M059J (cell line): ENCODE measurements at regions not wholly inside any gene's neighbourhood (a gene's known extent, or its start where the extent isn't known, plus 50 kb on each side); places are given as distances from the start of the nearest gene placed in this dataset.

ENCODE experiments used
- DNase-seq: peaks from one replicate; pipeline ENCODE4 v3.0.0-alpha.2; 2012; ENCODE audit warnings: low read depth

DNA sequence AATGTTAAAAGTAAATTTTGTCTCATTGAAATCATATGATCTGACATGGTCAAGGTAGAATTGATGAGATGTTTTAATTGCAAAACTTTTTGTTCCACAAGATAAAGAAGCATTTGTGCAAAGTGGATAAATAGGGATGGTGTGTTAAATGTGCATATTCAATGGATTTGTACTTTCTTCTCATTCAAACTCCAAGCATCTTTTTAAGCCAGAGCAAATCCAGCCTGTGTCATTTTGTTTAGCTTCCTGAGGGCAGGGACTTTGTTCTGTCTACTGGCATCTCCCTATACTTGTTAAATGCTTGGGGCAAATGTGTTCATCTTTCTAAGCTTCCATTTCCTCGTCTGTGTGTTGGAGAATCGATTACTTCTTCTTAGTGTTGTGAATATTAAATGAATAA, 200.3 kb downstream of the SLIT2 start:
- DNase-seq = no peak

DNA sequence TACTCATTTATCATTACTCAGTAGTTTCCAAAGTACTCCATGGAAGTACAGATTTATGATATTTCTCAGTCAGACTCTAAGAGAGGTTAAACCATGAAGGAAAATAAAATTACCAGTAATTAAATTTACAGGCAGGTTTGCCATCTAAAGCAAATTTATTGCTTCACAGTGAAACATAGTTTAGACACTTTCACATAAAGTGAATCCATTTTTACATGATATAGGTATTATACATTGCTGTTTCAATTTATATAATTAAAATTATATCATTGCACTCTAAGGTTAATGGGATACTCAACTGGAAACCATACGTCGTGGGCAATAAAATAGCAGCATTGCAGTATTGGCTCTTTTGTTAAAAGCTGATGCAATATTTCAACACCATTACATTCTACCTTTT, 202.8 kb downstream of the SLIT2 start:
- DNase-seq = no peak

DNA sequence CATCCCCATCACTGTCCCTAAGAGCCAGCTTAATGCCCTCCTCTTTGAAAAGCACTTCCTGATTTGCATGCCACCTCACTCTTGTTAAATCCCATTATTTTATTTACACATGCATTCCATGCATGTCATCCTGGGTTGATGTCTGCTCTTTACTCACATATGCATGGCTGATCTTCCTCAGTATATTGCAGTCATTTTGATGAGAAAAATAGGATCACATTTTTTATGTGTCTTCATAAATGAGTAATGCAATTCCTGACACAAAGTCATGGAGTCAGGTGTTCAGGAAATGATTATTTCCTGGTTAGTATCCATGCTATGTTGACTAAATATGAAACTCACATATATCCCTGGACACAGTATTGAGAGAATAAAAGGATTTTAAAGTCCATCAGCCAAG, 204.7 kb downstream of the SLIT2 start:
- peak; percentile 44 for DNase-seq

DNA sequence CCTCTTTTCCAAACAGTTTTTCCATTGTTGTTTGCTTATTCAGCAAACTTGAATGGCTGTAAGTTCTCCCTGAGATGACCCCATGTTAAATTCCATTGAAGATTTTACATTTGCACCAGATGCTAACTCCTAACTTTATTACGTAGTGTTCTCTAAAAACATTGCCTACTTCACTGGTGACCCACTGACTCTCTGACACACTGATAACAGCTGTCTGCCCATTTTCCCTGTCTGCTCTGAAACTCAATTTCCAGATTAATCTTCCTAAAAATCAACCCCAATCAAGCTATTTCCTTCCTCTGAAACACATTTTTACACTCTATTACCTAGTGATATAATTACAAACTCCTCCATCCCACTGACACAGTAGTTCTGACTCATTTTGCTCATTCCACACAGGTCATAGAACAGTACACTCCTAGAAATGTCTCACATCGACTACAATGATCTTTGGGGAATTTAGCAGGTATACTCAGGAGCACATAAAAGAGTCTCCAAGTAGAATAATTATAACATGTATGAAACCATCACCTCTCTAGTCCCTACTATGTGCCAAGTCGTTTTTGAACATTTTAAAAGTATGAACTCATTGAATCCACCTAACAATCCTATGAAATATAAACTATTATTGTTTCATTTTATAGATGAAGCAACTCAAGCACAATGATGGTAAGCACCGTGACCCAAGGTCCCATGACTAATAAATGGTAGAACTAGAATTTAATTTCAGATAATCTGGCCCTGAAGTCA, 210.9 kb downstream of the SLIT2 start:
- DNase-seq = peak; percentile 61

DNA sequence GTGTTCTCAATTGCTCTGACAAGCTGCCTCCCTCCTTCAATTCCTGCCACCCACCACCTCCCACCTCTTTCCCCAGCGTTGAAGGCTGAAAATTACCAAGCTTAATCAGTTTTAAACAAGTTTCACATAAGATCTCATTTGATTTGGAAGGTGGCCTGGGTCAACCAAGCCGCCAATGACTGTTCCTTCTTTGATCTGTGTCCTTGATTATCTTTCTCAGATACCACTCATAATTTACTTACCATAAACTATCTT, 211.4 kb downstream of the SLIT2 start:
- no peak for DNase-seq

DNA sequence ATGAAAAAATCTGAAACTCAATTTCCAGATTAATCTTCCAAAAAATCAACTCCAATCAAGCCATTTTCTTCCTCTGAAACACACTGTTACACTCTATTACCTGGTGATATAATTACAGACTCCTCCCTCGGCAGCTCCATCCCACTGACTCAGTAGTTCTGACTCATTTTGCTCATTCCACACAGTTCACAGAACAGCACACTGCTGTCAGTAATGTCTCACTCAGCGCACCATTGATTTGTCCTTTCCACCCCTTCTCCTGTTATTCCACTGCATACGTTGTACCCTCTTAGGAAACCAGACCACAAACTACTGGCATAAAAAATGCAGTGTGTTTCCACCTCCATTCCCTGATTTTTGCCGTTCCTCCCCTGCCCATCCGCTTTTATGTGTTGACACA, 212.7 kb downstream of the SLIT2 start:
- peak; percentile 85 for DNase-seq

DNA sequence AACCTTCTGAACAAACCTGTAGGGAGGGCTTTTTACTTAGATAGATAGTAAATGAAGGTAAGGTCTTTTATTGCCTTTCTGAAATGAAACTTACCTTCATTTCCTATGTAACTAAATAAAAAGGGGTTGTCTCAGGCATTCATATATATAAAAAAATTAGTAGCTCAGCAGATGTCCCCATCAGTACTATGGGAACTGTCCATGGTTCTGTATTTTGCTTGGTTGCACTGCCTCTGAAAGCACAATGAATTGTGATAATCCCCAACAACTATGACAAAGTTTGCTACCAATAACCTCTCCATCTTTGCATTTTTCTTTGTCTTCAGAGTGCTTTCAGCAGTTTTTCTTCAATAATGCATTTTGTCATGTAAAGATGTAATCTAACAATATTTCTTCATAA, 222.4 kb downstream of the SLIT2 start:
- peak; percentile 36 for DNase-seq

DNA sequence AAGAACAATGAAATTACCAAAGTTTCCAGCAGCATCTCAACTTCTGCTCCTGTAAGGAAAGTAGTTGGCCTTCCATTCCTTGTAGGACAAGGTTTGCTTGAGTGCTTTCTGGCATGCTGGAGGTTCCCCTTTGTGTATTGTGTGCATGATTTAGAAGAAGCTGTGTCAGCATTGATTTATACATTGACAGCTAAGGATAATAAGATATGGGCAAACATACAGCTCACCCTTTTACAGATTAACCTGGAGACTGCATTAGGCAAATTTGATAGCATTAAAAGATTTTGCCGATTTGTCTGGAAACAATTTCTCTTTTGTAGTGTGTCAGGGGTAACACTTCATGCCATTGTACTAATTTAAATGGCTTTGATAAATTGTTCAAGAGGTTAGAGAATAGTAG, 221.8 kb upstream of the PACRGL start:
- no peak for DNase-seq

DNA sequence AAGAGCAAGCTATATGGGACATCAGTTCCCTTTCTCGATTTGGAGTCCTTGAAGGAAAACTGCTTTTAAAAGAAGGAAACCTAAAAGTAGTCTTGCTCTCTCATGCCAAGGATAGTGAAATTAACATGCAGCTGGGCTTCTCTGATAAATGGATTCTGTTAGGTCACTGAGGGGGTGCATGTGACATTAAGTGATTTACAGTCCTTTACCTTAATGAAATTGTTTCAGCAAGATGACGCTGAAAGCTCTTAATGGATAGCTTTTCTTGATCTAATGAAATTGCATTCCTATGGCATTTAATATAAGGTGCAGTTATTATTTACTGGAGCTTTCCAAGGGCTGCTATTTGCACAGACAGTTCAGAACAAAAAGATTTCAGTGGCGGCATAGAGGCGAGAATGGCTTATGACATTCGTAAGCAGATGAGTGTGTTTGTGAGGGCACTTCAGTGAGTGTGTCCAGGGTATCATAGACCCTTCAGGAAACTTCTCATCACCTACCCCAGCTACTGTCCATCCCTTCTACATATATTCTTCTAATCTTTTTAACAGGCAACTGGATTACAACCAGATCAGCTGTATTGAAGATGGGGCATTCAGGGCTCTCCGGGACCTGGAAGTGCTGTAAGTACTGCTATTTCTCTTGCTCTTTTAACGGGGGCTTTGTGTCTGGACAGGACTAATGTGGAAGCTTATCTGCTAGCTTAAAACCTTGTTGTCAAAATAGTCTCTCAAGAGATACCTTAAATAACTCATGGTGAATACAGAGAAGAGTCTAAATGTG, 219.9 kb upstream of the PACRGL start:
- DNase-seq = no peak

DNA sequence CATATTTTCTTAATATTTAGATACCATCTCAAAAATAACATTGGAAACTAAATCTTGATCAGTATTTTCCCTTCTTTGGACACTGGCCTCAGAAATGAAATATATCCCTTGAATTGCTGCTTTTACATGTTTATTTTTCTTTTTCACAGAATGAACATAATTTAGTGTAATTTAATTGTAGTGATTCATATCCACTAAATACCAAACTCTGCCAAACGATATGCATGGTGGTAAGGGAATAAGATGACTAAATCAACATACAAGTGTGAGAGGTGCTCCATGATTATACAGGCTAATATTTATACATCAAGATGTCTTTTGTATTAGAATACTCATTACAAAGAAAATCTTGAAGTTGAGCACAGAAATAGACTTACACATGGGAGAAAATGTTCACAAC, 216.8 kb upstream of the PACRGL start:
- peak; percentile 58 for DNase-seq

DNA sequence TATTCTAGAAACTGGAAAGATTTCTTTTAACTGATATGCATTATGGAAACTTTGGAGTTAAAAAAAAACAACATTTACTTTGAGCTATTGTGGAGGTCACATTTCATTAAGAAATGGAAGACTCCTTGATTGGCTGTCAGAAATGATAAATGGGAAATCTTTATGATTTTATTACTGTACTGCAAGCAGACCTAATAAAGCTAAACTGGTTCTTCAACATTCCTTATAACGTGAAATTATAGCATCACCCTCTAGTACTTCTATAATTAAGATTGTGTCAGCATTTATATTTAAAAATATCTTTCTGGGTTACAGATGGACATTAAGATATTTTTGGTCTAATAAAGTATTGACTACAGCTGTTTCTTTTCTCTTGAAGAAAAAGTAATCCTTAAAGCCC, 213.8 kb upstream of the PACRGL start:
- no peak for DNase-seq

DNA sequence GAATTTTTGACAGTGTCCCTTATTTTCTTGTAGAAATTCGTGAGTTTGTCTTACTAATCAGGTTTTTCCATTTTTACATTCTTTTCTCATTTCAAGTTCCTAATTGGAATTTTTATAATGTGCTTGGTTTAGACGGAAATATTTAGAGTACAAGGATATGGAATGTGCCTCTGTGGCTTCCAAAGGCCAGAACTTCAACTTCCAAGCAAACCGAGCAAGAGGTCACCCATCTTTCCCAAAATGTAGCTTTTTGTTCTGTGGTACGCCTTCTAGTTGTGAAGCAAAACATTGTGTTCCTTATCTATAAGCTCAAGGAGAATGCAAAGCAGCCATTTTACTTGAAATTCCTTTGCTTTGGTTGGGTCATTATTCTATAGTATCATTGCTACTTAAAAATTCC, 212.8 kb upstream of the PACRGL start:
- DNase-seq = no peak

DNA sequence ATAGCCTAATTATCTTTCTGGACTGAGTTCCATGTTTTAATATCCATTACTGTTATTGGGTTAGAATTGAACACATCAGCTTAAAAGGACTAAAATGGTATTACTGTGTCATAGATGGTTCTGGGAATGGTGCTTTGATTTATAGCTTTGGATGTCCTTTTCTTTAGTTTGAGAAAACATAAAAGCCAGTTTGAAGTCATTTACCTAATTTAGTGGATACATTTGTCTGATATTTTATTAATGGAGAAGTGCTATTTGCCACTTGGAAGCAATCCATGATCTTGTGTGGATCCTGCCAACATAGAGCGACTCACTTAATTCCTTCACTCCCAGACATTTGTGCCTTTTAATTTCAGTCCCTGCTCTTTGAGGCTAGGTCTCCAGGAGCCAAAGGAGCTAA, 212.4 kb upstream of the PACRGL start:
- peak; percentile 54 for DNase-seq

DNA sequence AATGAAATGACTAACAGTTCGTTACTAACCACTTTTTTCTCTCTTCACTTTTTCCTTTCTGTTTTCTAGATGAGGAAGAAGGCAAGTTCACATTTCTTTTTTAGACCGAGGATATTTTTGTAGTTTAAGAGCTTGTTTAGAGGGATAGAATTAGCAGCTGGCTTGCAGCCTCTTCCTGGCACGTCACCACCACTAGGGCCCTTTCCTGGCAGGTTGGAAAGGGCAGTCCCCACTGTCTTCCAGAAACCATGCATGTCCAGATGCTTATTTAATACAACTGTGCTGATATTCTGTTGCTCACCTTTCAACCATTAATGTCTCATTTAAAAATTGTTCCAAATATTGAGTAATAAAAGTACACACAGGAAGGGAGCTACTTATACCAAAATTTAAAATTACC, 209.5 kb upstream of the PACRGL start:
- no peak for DNase-seq

DNA sequence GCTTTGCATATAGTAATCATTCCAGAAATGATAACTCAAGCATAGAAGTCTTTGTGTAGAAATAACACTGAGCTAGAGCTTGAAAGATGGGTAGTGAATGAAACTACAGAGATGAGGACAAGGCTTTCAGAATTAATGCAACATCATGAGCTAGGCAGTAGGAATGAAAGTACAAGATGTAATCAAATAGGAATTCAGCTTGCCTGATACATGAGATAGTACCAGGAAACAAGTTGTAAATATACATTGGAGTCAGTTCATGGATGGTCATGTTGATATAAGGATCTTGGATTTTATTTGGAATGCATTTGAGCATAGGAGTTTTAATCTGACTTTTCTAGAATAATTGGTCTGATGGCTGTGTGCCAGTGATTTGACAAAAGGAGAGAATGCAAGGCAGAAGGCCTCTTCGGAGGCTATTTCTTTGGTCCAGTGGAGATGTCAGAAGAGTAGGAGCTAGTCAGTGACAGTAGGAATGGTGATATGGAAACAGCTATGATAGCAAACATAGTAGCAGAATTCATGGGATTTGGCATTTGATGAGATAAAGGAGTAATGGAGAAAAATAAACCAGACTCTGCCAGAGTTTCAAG, 206.4 kb upstream of the PACRGL start:
- DNase-seq = peak; percentile 10

DNA sequence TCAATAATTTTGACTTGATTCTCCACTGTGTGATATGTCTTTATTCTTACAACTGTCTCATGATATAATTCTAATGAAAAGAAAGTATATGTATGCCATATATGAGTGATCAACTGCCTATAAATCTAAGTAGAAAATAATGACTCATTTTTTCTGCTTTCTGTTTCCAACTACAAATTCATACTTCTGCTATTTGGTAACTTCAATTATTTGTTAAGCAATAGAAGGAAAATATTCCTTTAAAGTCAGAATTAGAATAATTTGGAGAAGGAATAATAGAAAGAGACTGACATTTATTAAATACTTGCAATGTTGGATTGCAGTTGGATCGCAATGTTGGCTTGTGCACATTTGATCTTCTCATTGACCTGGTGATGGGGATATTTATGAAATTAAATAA, 204.2 kb upstream of the PACRGL start:
- no peak for DNase-seq

DNA sequence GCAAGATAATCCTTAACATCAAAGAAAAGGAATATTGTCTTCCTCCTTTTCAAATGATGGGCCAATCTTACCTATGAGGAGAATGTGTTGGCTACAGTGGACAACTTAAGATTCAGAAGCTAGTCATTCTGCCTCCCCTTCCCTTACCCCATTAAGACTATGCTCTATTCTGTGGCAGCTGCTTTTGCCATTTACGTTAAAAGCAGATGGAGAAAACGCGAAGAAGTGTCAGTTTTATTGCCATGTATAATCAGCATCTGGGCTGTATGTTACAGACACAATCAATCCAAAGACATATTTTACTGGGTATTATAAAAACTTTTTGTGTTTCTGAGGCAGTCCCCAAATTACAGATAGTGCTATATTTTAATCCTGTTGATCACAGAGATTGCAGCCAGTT, 196.1 kb upstream of the PACRGL start:
- DNase-seq = no peak

DNA sequence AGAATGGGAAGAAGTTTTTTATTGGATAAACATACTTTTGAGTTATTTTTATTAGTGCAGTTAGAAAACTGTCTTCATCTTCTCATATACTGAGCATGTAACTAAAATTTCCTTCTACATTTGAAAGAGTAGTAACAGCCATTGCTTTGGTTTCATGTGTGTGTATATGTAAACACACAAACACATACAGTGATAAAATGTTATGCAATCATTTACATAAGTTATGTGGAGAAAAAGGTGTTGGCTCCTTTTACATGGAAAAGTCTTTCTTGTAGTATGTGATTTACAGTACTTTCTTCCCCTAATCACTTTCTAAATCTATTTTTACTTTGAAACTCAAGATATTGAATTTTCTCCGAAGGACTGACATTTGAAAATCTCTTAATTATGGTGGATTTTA, 194.3 kb upstream of the PACRGL start:
- no peak for DNase-seq

DNA sequence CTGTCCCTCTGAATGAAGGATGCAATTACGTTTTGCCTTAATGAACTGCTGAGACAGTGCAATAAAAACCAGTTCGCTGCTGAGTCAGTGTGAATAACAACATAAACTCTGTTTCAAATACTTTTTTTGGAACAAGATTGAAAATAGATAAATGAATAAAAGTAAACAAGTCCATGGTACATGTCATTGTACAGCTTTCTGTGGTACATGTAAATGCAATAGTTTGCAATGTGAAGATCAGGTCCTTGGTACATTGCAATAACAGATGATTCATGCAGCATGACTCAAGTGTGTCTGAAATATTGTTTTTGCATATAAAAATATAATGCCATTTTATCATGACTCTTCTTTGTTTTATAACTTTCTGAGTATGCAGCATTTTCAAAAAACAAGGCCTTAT, 193.4 kb upstream of the PACRGL start:
- DNase-seq = peak; percentile 61

DNA sequence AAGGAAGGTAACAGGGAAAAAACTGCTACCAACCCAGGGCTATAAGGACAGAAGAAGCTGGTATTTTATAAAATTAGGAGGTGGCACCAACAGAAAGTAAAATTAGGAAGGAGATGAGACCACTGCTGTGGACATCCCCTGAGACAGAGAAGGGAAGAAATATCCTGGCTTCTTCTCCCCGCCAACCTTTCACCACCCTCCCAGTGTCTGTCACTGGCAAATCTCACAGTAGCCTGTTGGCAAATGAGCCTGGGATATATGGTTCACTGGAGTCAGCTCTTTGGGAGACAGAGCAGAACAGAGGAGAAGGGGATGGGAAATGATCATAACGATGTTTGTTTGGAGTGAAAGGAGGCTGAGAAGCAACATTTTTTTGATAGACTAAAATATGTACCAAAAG, 190.9 kb upstream of the PACRGL start:
- DNase-seq = no peak

DNA sequence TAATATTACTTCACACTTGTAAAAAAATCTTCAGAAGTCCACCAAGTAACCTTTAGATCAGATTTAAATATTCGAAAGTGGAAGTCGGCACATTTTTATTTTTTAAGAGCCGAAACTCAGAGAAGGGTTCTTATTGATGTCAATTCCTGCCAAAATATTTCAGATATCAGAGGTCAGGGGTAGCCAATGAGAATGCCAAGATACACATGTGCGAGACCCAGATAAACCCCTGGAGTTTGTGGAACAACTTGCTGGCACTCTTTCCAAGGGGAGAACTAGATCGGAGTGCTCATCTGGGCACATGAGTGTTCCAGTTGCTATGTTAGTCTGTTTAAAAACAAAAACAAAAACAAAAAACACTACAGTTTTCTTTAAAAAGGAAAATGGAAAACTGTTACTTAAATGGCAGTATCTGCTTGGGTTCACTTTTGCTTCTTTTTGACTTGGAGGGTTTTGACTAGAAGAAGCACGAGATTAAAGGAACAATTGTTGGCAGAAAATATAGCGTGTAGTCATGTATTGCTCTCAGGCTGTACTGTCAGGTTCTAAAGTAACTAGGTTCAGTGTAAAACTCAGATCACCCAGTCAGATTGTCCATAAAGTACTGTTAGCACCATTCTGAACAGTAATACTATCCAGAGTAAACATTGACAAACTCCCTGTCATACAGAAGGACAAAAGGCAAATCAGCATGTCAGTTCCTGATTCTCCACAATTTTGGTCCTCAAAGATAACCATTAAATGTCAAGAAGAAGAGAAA, 188.0 kb upstream of the PACRGL start:
- DNase-seq = no peak

DNA sequence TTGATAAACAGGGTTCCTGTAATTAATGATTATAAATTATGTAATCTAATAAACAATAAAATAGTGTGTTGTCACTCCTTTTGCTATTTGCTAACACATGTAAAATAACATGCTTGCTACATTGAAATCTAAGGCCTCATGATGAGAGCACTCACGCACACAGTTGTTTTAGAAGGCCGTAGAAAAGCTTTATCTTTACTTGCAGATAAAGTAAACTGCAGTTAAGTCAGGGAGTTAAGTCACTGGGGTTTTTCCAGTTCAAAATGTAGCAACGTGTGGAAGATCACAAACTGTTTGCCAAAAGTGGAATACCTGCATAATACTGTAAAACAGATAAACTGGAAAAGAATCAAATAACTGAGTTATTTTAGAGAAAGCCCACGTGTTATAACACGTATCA, 187.3 kb upstream of the PACRGL start:
- DNase-seq = no peak

DNA sequence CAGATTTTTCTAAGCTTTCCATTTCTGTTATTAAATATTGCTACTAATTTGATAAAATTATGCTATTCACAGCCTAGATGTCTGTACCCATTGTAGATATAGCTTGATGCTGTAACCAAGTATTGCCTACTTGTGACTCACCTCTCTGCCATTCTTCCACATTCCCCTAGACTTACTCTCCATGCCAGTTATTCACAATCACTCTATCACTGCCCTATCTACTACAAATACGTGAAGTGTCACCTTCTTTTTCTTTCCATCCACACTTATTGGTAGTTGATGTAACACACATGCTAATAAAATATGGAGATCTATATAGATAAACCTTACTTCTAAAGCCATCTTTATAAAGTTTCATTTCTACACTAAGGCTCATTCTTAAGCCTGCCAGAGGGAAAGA, 179.4 kb upstream of the PACRGL start:
- DNase-seq = peak; percentile 73
